ENCODE measurements at regions not wholly inside any gene's neighbourhood (a gene's known extent, or its start where the extent isn't known, plus 50 kb on each side); places are given as distances from the start of the nearest gene placed in this dataset.

DNA sequence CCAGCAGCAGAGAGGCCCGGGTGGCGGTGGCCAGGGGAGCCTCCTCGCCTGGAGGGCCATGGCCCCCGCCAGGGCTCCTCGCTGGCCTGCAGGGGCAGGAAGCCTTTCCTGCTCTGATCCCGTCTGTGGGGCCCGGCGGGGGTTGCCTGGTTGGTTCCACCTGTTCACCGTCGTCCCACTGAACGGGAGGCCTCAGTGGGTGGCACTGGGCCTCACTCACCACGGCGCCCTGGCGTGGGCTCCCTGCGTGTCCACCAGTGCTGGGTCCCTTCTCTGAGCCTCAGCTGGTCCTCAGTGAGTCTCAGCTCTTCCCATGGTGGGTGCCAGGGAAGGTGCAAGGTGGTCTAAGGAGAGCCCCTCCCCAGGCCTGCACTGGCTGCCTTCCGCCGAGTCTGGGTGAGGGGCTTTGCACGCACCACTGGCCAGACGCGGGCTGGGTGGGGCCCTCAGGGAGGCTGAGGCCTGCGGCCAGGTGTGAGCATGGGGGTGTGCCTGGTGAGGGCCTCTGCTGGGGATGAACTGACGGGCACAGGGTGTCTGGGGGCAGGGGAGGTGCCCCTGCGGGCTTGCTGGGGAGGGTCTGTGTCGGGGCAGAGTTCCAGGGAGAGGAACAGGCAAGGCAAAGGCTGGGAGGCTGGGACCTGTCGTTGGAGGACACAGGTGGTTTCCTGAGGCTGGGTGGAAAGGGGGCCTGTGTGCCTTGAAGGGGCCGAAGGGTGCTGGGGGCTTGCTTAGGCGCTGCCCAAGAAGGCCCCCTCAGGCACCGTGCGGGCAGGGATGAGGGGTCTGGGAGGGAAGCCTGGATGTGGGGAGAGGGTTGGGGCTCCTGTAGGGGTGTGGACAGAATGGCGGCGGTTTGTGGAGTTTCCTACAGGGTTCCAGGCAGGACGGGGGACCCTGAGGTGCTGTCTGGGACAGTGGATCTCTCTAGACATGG is 339.8 kb downstream of the TMEM121 start:
- no peak for TF ChIP-seq POLR2A (IDR thresholded peaks at IDR 0.05)
- TF ChIP-seq, protein P1, sequence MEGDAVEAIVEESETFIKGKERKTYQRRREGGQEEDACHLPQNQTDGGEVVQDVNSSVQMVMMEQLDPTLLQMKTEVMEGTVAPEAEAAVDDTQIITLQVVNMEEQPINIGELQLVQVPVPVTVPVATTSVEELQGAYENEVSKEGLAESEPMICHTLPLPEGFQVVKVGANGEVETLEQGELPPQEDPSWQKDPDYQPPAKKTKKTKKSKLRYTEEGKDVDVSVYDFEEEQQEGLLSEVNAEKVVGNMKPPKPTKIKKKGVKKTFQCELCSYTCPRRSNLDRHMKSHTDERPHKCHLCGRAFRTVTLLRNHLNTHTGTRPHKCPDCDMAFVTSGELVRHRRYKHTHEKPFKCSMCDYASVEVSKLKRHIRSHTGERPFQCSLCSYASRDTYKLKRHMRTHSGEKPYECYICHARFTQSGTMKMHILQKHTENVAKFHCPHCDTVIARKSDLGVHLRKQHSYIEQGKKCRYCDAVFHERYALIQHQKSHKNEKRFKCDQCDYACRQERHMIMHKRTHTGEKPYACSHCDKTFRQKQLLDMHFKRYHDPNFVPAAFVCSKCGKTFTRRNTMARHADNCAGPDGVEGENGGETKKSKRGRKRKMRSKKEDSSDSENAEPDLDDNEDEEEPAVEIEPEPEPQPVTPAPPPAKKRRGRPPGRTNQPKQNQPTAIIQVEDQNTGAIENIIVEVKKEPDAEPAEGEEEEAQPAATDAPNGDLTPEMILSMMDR (IDR thresholded peaks at IDR 0.05) = no peak

All from stomach (tissue), 4 donors.